SU-DHL-6 (cell line): ENCODE measurements at regions not wholly inside any gene's neighbourhood (a gene's known extent, or its start where the extent isn't known, plus 50 kb on each side); places are given as distances from the start of the nearest gene placed in this dataset.

Experiments used
- H2AFZ ChIP-seq: fragments of 200-600 bp; sonication (generic); 2 replicates; pipeline ENCODE4 v1.6.1; 2014; ENCODE audit warnings: low read depth, mild to moderate bottlenecking, moderate library complexity, mixed read lengths, antibody characterized with exemption, low read length; ENCODE audit not compliant: severe bottlenecking
- H3F3A ChIP-seq: fragments of 200-600 bp; shearing (Covaris generic); 2 replicates; pipeline ENCODE4 v1.6.0; 2016; ENCODE audit warnings: antibody characterized with exemption, mild to moderate bottlenecking; ENCODE audit not compliant: insufficient read depth
- H3K27ac ChIP-seq: fragments of 200-600 bp; sonication (generic); 2 replicates; pipeline ENCODE4 v1.5.1; 2016; ENCODE audit warnings: low read depth, mild to moderate bottlenecking, low read length, moderate library complexity, mixed read lengths
- H3K27me3 ChIP-seq: fragments of 200-600 bp; sonication (generic), shearing (Covaris generic); 2 replicates; pipeline ENCODE4 v1.6.0; 2014; ENCODE audit warnings: mild to moderate bottlenecking, low read length
- H3K36me3 ChIP-seq: fragments of 200-600 bp; sonication (generic); 2 replicates; pipeline ENCODE4 v1.6.1; 2014; ENCODE audit warnings: mild to moderate bottlenecking, low read length, mixed read lengths
- H3K4me2 ChIP-seq: fragments of 300-600, 200-600 bp; shearing (Covaris generic), sonication (generic); 2 replicates; pipeline ENCODE4 v1.6.0; 2014; ENCODE audit warnings: low read length, low read depth, mild to moderate bottlenecking; ENCODE audit not compliant: poor library complexity, severe bottlenecking
- H3K4me3 ChIP-seq: fragments of 200-600 bp; sonication (generic); 2 replicates; pipeline ENCODE4 v1.5.1; 2014; ENCODE audit warnings: antibody characterized with exemption, low read length, mild to moderate bottlenecking, mixed read lengths; ENCODE audit not compliant: insufficient read depth, poor library complexity, severe bottlenecking
- H3K79me2 ChIP-seq: fragments of 200-600 bp; sonication (generic); 2 replicates; pipeline ENCODE4 v1.6.1; 2014; ENCODE audit warnings: mild to moderate bottlenecking, low read length, moderate library complexity; ENCODE audit not compliant: insufficient read depth
- H3K9ac ChIP-seq: fragments of 200-600 bp; sonication (generic); 2 replicates; pipeline ENCODE4 v1.7.0; 2014; ENCODE audit warnings: mild to moderate bottlenecking, low read length
- H3K9me2 ChIP-seq: fragments of 200-600 bp; sonication (generic); replicated peaks from 2 replicates; pipeline ENCODE4 v1.6.1; 2014; ENCODE audit warnings: low read length; ENCODE audit not compliant: insufficient read depth
- H3K9me3 ChIP-seq: fragments of 200-600 bp; sonication (generic); 2 replicates; pipeline ENCODE4 v1.6.1; 2014; ENCODE audit warnings: low read length, mixed read lengths; ENCODE audit not compliant: insufficient read depth
- H4K20me1 ChIP-seq: fragments of 200-600 bp; sonication (generic); 2 replicates; pipeline ENCODE4 v1.6.1; 2014; ENCODE audit warnings: low read depth, mild to moderate bottlenecking, antibody characterized with exemption, low read length, moderate library complexity, mixed read lengths
- EZH2phosphoT487 ChIP-seq: fragments of 200-600 bp; sonication (generic), shearing (Covaris generic); conservative IDR thresholded peaks from 2 replicates; pipeline ENCODE4 v1.6.1; 2018; ENCODE audit warnings: mild to moderate bottlenecking, antibody characterized with exemption, low read length, moderate library complexity, mixed read lengths
- TF ChIP-seq, protein P1 (sequence below): fragments of 200-600 bp; sonication (generic); IDR thresholded peaks from one replicate; pipeline ENCODE4 v1.5.1; 2017; ENCODE audit warnings: antibody characterized with exemption, mild to moderate bottlenecking, low read length, moderate library complexity; ENCODE audit not compliant: insufficient read depth, poor library complexity, severe bottlenecking

DNA sequence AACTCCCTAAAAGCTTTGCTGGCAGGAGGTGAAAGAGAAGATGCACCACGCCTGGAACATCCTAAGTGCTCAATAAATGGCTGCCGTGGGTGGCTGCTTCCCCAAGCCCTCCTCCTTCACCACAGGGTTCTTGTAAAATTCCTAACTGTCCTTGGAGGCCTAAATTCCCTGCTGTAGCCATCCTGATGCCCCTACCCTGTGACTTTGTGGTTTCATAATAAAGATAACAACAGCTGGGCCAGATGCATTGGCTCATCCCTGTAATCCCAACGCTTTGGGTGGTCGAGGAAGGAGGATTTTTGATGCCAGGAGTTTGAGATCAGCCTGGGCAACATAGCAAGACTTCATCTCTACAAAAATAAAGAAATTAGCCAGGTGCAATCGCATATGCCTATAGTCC, 341.8 kb downstream of the ANKRD30A start:
- Histone ChIP-seq H3K9me3 (no peaks in the 10 kb centered on the region), H3K9ac (no peak overlapping the region), H3K27ac (no peak overlapping the region), H3K27me3 (no peaks in the 10 kb centered on the region), H3K9me2 (no peaks in the 10 kb centered on the region), H3K79me2 (no peaks in the 10 kb centered on the region), H3K36me3 (no peaks in the 10 kb centered on the region), H2AFZ (no peak overlapping the region), H3K4me3 (no peak overlapping the region), H3K4me2 (no peak overlapping the region), H4K20me1 (no peaks in the 10 kb centered on the region), H3F3A (no peaks in the 10 kb centered on the region)
- no peak for TF ChIP-seq EZH2phosphoT487
- TF ChIP-seq, protein P1, sequence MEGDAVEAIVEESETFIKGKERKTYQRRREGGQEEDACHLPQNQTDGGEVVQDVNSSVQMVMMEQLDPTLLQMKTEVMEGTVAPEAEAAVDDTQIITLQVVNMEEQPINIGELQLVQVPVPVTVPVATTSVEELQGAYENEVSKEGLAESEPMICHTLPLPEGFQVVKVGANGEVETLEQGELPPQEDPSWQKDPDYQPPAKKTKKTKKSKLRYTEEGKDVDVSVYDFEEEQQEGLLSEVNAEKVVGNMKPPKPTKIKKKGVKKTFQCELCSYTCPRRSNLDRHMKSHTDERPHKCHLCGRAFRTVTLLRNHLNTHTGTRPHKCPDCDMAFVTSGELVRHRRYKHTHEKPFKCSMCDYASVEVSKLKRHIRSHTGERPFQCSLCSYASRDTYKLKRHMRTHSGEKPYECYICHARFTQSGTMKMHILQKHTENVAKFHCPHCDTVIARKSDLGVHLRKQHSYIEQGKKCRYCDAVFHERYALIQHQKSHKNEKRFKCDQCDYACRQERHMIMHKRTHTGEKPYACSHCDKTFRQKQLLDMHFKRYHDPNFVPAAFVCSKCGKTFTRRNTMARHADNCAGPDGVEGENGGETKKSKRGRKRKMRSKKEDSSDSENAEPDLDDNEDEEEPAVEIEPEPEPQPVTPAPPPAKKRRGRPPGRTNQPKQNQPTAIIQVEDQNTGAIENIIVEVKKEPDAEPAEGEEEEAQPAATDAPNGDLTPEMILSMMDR: no peak

DNA sequence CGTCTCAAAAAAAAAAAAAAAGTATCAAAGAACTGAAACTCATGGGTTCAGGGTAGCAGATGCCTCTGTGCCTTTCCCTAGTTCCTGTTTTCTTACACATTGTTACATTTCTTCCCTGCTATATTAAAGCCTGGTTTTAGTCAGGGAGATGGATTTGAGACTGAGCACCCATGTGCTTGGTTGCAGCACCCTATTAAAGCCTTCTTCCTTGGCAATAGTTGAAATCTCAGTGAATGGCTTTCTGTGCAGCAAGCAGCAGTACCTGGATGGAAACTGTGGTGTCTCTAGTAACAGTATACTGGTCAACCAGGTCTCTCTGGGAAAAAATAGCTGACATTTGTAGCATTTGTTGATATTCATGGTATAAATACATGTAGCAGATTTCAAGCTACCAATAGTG, 331.1 kb downstream of the ANKRD30A start:
- Histone ChIP-seq H3K4me2 (no peak overlapping the region), H3K9me3 (no peaks in the 10 kb centered on the region), H3K4me3 (no peak overlapping the region), H3K27me3 (no peaks in the 10 kb centered on the region), H3K36me3 (no peaks in the 10 kb centered on the region), H4K20me1 (no peaks in the 10 kb centered on the region), H2AFZ (no peak overlapping the region), H3K9ac (no peak overlapping the region), H3K79me2 (no peaks in the 10 kb centered on the region), H3F3A (no peaks in the 10 kb centered on the region), H3K9me2 (no peaks in the 10 kb centered on the region), H3K27ac (no peak overlapping the region)
- no peak for TF ChIP-seq EZH2phosphoT487
- TF ChIP-seq, protein P1: no peak

DNA sequence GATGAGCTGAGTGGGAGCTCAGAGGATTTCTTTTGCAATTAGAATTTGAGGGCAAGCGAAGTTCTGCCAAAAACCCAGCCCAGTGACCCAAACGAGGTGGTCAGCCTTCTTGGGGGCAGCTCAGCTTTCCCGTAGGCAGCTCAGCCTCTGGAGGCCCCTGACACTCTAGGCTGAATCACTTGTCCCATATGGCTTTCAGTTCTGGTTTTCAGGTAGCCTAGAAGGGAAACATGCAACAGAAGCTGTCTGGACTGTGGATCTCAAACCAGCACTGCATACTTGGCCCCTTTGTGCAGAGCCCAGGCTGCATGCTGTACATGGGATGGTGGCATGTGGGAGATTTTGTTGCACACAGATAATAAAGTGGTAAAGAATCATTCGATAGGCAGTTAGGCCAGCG, 322.8 kb downstream of the ANKRD30A start:
- Histone ChIP-seq H3K9me2 (no peaks in the 10 kb centered on the region), H3K9ac (no peak overlapping the region), H3F3A (no peaks in the 10 kb centered on the region), H4K20me1 (no peaks in the 10 kb centered on the region), H3K27ac (no peak overlapping the region), H3K4me3 (no peak overlapping the region), H3K27me3 (no peaks in the 10 kb centered on the region), H3K36me3 (no peaks in the 10 kb centered on the region), H3K4me2 (no peak overlapping the region), H2AFZ (no peak overlapping the region), H3K79me2 (no peaks in the 10 kb centered on the region), H3K9me3 (no peaks in the 10 kb centered on the region)
- TF ChIP-seq, protein P1: no peak
- TF ChIP-seq EZH2phosphoT487: no peak
